Stimulated activated CD4-positive, alpha-beta T cell treated with anti-CD3 and anti-CD28 coated beads, Interleukin-12 subunit alpha, Interleukin-12 subunit beta, amount 100 ng/mL, for 48 hours (primary cell): ENCODE measurements at regions not wholly inside any gene's neighbourhood (a gene's known extent, or its start where the extent isn't known, plus 50 kb on each side); places are given as distances from the start of the nearest gene placed in this dataset.
"Not testable (repeated sequence)": the region's sequence is repeated elsewhere in the genome, so short reads cannot be mapped to it uniquely, and the experiment has no call there.

ENCODE experiments used
- DNase-seq, 3 donors: peaks; one replicate each; pipeline ENCODE4 v3.0.0-alpha.2; 2020; ENCODE audit warnings: low read depth in 2 of 3, low spot score in 1 of 3

GRCh38 chr1:43108080-43108479 lies 64.0 kb downstream of the EBNA1BP2 start:
- no peak for DNase-seq

GRCh38 chr1:43107664-43108063 lies 64.4 kb downstream of the EBNA1BP2 start:
- DNase-seq: no peak

GRCh38 chr1:43104027-43104763 lies 67.9 kb downstream of the EBNA1BP2 start:
- no peak for DNase-seq

- no peak for DNase-seq
Measured at GRCh38 chr1:43101061-43101460, 71.0 kb downstream of the EBNA1BP2 start.

- no peak for DNase-seq
Measured at GRCh38 chr1:43098200-43098599, 73.9 kb downstream of the EBNA1BP2 start.

- DNase-seq: not testable (repeated sequence)
Measured at GRCh38 chr1:43096528-43096927, 75.6 kb downstream of the EBNA1BP2 start.

GRCh38 chr1:43090812-43091211 lies 81.3 kb downstream of the EBNA1BP2 start:
- DNase-seq: not testable (repeated sequence)

- not testable (repeated sequence) for DNase-seq
Measured at GRCh38 chr1:43090157-43090556, 81.9 kb downstream of the EBNA1BP2 start.

- DNase-seq: no peak
Measured at GRCh38 chr1:43083375-43083891, 88.7 kb downstream of the EBNA1BP2 start.

GRCh38 chr1:43082740-43083139 lies 89.3 kb downstream of the EBNA1BP2 start:
- no peak for DNase-seq

- no peak for DNase-seq
Measured at GRCh38 chr1:43077273-43077672, 94.8 kb downstream of the EBNA1BP2 start.

GRCh38 chr1:43074709-43075108 lies 97.4 kb downstream of the EBNA1BP2 start:
- DNase-seq: no peak

- no peak for DNase-seq
Measured at GRCh38 chr1:43074244-43074643, 97.8 kb downstream of the EBNA1BP2 start.

GRCh38 chr1:43073490-43074230 lies 98.4 kb downstream of the EBNA1BP2 start:
- peak; percentile 50 to 77 (median 62) for DNase-seq

- no peak for DNase-seq
Measured at GRCh38 chr1:43072314-43072713, 99.8 kb downstream of the EBNA1BP2 start.

- no peak for DNase-seq
Measured at GRCh38 chr1:43071241-43071640, 100.8 kb downstream of the EBNA1BP2 start.

- no peak for DNase-seq
Measured at GRCh38 chr1:43069461-43070050, 102.5 kb downstream of the EBNA1BP2 start.

GRCh38 chr1:43068911-43069310 lies 103.2 kb downstream of the EBNA1BP2 start:
- no peak for DNase-seq

- no peak for DNase-seq
Measured at GRCh38 chr1:43067977-43068751, 103.9 kb downstream of the EBNA1BP2 start.

- no peak for DNase-seq
Measured at GRCh38 chr1:43067233-43067745, 104.8 kb downstream of the EBNA1BP2 start.

GRCh38 chr1:43066578-43066977 lies 105.5 kb downstream of the EBNA1BP2 start:
- DNase-seq: no peak
